GM18502 (cell line): ENCODE measurements at regions not wholly inside any gene's neighbourhood (a gene's known extent, or its start where the extent isn't known, plus 50 kb on each side); places are given as distances from the start of the nearest gene placed in this dataset.
A peak's percentile ranks its signal among the peaks of the same experiment; 100 is the strongest.

Experiments used
- ATAC-seq: cut with Tn5 transposase; IDR thresholded peaks from one replicate; pipeline ENCODE4 v1.9.1; 2021; ENCODE audit warnings: mild to moderate bottlenecking; ENCODE audit not compliant: unreplicated experiment, poor library complexity

GRCh38 chr1:182200025-182200812 lies 138.7 kb upstream of the ZNF648 start:
- ATAC-seq = no peak

- no peak for ATAC-seq
Observed at GRCh38 chr1:182198006-182198605, 136.6 kb upstream of the ZNF648 start.

DNA sequence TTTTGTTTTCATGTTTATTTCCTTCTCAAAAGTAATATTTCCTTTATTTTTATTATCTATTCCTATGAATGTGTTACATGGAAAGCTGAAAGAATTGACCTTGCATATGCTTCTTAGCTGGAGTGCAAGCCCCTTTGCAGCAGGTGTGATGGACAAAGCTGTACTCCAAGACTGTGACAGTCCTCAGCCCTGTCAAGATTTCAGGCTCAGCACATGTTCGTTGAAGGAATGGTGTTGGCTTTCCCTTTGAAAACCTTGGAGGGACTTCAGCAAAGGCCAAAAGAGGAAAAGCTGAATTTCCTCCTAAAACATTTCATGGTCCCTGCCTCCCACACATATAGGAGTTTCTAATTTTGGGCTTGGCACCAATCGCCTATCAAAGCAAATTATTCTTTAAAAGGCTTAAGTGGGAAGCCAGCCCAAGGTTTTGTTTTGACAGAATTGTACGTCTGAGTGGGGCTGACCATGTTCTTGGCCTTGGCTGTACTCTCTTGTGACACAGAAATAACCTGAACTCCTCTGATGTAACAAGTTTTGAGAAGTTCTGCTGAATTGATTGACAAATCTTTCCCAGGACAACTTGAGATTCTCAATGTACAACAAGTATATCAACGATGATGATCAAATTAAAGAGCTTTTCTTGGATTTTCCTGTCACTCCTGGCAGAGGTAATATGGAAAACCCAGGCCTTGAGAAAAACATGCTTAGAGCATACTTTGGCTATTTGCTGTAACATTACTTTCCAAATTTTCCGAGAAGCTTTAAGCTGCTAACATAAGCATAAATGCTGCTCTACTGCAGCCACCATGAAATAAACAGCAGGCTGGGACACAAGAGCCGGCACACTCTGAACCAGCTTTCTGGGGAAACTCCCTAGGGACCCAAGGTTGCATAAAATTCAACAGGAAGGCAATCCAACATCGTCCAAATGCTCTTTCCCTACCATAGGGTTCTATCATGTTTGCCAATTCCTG lies 135.7 kb upstream of the ZNF648 start:
- ATAC-seq = no peak

DNA sequence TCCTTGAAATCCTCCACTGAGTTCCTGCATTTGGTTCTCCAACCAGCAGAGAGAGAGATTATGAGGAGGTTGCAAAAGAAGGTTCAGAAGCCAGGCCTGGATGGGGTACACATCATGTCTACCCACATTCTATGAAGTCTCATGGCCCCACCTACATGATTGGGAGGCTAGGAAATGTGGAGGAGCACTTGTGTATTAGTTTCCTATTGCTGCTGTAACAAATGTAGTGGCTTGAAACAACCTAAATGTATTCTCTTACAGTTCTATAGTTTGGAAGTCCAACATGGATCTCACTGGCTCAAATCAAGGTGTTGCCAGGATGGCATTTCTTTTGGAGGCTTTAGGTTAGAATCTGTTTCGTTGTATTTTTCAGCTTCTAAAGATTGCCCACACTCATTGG lies 134.2 kb upstream of the ZNF648 start:
- ATAC-seq = no peak

DNA sequence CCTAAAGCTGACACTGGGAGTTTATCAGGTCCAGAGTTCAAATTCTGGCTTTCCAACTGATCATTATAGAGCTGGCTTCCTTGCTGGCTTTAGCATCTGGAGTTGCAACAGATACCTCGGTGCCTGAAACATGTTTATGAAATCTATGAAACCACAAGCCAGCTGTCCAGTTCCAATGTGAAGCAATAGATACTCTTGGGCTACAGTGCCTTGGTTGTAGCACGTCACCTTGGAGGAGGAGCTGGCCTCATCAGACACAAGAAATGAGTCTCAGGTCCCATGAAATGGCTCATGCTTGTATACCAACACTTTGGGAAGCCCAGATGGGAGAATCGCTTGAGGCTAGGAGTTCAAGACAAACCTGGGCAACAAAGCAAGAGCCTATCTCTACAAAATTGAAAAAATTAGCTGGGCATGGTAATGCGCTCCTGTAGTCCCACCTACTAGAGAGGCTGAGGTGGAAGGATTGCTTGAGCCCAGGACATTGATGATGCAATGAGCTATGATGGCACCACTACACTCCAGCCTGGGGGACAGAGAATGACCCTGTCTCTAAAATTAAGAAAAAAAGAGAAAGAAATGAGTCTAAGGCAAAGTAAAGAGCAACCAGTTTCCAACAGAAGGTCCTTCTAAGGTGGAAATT lies 132.5 kb upstream of the ZNF648 start:
- ATAC-seq = no peak

- ATAC-seq = no peak
Observed at GRCh38 chr1:182192966-182193365, 131.5 kb upstream of the ZNF648 start.

GRCh38 chr1:182192215-182192614 lies 130.7 kb upstream of the ZNF648 start:
- peak; percentile 52 for ATAC-seq

GRCh38 chr1:182191381-182192115 lies 130.0 kb upstream of the ZNF648 start:
- ATAC-seq = no peak

DNA sequence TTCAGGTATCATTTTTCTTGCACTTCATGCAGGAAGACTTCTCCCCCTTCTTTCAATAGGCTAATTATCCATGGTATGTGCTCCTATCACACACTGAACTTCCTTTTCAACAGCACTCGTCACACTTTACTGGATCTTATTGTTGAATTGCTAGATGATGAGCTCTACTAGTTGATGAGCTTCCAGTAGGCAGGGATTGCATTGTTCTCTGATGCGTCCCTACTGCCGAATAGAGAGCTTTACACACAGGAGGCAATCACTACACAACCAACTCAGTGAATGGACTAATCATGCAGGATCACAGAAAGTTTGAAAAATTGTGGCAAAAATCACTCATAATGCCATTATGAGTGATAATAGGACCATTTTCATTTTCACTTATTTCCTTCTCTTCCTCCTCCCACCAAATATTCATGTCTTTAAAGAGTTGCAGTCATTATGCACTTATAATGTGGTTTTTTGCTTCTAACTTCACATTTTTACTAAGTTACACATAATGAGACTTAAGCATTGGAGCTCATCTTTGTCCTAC lies 128.1 kb upstream of the ZNF648 start:
- no peak for ATAC-seq

DNA sequence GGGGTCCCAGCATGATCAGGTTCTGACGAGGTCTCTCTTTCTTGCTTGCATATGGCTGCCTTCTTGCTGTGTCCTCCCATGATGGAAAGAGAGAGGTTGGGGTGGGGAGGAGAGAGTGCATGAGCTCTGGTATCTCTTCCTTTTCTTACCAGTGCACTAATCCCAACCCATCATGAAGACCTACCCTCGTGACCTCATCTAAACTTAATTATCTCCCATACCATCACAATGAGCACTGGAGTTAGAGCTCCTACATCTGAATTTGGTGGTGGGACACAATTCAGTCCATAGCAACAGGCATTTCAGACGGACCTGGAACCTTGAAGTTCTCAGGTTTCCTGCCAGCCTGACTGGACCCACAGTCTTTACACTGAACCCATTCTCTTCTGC lies 125.2 kb upstream of the ZNF648 start:
- no peak for ATAC-seq

- ATAC-seq = no peak
Observed at GRCh38 chr1:182185842-182186756, 124.6 kb upstream of the ZNF648 start.

DNA sequence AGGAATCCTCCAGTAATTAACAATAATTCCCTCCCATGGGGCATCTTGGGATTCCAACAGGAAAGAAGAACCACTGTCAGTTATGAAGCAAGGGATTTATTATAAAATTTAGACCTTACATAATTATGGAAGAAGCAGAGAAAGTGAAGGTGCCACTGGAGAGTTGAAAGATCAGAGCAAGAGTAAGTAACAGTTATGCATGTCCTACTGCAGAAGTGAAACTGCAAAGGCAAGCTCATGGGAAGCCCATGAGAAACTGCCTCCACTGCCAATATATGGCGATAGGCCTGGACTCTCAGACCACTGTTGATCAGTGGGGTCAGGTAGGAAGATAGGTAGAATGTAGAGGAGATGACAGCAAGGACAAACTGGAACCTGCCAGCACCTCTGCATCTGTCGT lies 123.6 kb upstream of the ZNF648 start:
- ATAC-seq = peak; percentile 52

- ATAC-seq = no peak
Observed at GRCh38 chr1:182183606-182184005, 122.1 kb upstream of the ZNF648 start.

- no peak for ATAC-seq
Observed at GRCh38 chr1:182182311-182182710, 120.8 kb upstream of the ZNF648 start.

GRCh38 chr1:182181167-182181572 lies 119.7 kb upstream of the ZNF648 start:
- no peak for ATAC-seq

GRCh38 chr1:182175361-182175931 lies 113.9 kb upstream of the ZNF648 start:
- no peak for ATAC-seq

GRCh38 chr1:182174513-182174855 lies 113.0 kb upstream of the ZNF648 start:
- no peak for ATAC-seq

DNA sequence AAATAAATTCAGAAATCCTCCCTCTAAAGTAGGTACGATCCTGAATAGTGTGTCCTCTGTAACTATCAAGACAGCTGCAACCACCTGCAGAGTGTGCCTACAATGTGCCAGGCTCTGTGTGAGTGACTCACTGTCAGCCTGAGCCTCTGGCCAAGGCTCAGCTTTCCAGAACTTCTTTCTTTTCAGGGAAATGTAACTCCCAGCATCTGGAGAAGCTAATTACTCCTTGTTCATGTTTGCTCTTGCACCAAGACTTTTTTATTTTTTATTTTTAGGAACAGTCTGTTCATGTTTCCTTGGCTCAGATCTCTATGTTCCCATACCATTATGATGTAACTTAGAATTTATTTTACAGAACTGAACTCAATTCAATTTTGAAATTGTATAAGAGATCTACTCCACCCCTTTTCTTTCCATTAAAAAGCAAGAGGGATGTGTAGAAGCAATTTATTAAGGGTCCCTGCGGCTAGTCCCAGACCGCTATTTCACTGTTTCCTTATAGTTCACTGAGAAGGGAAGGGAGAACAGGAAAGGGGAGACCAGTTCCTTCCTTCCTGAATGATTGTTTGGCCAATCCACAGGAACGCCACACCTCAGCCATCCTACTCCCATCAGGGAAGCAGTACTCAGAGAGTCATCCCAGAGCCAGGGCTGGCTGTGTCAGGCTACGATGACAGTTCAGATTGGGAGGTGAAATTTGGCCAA lies 112.4 kb upstream of the ZNF648 start:
- no peak for ATAC-seq
